HG02610 (cell line): ENCODE measurements at regions not wholly inside any gene's neighbourhood (a gene's known extent, or its start where the extent isn't known, plus 50 kb on each side); places are given as distances from the start of the nearest gene placed in this dataset.
"Not testable (repeated sequence)": the region's sequence is repeated elsewhere in the genome, so short reads cannot be mapped to it uniquely, and the experiment has no call there.

Experiments used
- ATAC-seq: cut with Tn5 transposase; IDR thresholded peaks from one replicate; pipeline ENCODE4 v1.9.1; 2021; ENCODE audit warnings: mild to moderate bottlenecking, moderate library complexity; ENCODE audit not compliant: unreplicated experiment

GRCh38 chr5:116892993-116893392 is 318.4 kb upstream of the SEMA6A start:
- ATAC-seq, result no peak

DNA sequence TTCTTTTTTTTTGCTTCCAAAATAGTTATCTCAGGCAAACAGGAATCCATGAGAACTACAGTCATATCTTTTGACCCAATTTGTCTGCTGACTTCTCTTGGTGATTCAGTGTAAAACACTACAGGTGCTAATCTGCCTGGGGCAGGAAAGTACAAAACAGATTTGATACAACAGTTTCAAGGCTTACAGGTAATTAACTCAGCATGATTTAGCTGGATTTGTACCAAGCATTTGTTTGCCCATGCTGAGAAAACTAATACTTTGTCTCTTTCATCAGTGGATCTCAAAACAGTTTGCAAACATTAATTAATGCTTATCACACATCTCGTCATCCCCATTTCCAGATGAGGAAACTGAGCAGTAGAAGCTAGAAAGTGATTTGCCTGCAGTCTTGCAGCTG is 312.5 kb upstream of the SEMA6A start:
- no peak for ATAC-seq

- ATAC-seq, result peak; percentile 51
These were observed 311.2 kb upstream of the SEMA6A start for GRCh38 chr5:116885825-116886224.

DNA sequence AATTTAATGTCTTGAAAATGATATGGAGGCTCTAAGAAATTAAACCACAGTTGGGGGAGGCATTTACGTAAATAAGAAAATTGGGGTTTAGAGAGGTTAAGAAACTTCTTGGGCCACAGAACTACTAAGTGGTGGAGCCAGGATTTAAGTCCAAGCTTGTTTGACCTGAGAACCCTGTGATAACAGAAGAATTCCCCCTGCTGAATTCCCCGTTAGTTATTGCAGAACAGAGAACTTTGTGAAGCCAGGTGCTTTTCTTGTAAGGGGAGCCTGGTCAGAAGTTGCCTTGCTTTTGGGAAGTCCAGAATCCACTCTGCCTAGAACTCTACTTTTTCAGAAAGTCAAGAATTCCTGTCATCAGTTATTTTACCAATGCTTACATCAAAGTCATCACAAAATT is 309.3 kb upstream of the SEMA6A start:
- ATAC-seq, result peak; percentile 70

- no peak for ATAC-seq
These were observed 307.4 kb upstream of the SEMA6A start for GRCh38 chr5:116881921-116882531.

DNA sequence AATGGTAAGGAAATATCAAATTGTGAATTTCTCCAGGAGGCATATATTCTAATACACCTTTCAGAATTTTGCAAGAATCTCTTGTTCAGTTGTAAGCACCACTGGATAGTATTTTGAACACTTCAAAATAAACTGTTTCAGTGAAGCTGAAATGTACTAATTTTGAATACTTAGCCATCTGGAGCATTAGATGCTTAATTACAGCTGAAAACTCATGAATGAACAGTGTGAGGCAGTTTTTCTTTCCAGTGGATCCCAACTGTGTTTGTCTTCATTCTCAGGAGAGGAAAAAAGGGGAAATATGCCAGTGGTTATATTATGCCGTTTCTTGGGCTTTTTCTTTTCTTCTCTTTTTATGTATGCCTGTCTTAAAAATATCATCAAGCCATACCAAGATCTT is 306.0 kb upstream of the SEMA6A start:
- ATAC-seq, result no peak

GRCh38 chr5:116880150-116880549 is 305.5 kb upstream of the SEMA6A start:
- ATAC-seq, result peak; percentile 59

- ATAC-seq, result no peak
These were observed 301.7 kb upstream of the SEMA6A start for GRCh38 chr5:116876240-116876840.

GRCh38 chr5:116872986-116873385 is 298.4 kb upstream of the SEMA6A start:
- no peak for ATAC-seq

DNA sequence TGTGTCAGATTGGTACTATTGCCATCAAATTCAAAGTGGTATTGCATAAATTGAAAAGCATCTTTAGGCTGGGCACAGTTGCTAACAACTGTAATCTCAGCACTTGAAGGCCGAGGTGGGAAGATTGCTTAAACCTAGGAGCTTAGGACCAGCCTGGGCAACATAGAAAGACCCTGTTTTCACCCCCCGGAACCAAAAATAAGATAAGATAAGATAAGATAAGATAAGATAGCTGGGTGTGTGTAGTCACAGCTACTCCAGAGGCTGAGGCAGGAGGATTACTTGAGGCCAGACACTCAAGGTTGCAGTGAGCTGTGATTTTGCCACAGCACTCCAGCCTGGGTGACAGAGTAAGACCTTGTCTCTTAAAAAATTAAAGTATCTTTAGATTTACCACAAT is 297.9 kb upstream of the SEMA6A start:
- ATAC-seq, result no peak

DNA sequence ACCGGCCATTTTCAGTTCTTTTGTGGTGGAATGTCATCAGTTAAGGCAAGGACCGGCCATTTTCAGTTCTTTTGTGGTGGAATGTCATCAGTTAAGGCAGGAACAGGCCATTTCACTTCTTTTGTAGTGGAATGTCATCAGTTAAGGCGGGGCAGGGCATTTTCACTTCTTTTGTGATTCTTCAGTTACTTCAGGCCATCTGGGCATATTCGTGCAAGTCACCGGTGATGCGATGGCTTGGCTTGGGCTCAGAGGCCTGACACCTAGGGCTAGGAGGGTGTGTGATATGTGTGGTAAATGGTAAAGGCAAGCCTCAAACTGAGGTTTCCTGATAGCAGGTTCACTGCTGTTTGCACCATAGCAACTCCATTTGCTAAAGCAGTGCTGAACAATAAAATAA is 293.2 kb upstream of the SEMA6A start:
- not testable (repeated sequence) for ATAC-seq

DNA sequence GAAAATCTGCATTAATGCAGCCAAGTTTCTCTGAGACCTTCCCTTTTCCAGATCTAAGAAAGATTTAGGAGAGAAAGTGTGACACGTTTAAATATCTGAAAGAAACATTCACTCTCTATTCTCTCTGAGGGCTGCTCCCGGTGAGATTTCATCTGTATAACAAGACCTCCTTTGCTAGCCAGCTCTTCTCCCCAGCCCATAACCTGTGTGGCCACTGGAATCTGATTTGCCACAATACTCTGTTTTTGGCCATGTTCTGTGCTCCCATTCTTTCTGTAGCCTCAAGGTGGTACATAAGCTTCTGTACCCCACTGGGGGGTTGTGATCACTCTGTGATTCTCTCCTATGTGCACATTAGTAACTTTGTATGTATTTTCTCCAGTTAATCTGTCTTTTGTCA is 291.0 kb upstream of the SEMA6A start:
- ATAC-seq, result no peak

DNA sequence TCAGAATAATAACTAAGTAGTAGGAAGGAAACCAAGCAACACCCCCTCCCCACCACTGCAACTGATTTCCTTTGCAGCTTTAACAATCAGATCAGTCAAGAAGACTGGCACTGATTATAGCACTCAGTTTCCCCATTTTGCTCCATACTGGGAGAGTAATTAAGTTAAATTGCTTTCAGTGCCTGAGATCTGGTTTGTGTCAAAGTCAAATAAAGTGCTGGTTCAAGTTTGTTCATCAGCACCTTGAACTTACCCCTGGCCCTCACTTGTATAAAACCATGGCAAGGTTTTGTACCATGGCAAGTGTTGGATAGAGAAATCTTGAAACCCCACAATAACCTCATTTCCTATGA is 290.2 kb upstream of the SEMA6A start:
- ATAC-seq, result no peak

GRCh38 chr5:116864157-116864837 is 289.7 kb upstream of the SEMA6A start:
- no peak for ATAC-seq

GRCh38 chr5:116862632-116863455 is 288.2 kb upstream of the SEMA6A start:
- ATAC-seq, result no peak

DNA sequence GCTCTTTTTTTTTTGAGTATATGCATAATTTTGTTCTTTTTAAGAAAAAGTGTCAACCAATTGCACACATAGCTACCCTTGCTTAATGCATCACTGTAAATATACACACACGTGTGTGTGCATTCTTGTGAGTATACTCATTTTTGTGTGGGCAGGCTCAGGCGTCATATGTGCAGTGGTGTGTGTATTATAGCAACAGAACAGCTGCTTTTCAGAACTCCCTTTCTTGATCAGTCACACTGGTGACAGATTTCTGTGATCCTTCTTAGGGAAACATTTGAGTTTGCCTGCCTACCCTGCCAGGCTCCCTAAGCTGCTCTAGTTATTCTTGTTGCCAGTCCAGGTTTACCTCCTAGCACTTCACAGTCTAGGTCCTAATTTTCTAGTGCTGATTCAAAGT is 287.0 kb upstream of the SEMA6A start:
- no peak for ATAC-seq

GRCh38 chr5:116861097-116861496 is 286.5 kb upstream of the SEMA6A start:
- no peak for ATAC-seq

GRCh38 chr5:116859666-116860320 is 285.2 kb upstream of the SEMA6A start:
- no peak for ATAC-seq

DNA sequence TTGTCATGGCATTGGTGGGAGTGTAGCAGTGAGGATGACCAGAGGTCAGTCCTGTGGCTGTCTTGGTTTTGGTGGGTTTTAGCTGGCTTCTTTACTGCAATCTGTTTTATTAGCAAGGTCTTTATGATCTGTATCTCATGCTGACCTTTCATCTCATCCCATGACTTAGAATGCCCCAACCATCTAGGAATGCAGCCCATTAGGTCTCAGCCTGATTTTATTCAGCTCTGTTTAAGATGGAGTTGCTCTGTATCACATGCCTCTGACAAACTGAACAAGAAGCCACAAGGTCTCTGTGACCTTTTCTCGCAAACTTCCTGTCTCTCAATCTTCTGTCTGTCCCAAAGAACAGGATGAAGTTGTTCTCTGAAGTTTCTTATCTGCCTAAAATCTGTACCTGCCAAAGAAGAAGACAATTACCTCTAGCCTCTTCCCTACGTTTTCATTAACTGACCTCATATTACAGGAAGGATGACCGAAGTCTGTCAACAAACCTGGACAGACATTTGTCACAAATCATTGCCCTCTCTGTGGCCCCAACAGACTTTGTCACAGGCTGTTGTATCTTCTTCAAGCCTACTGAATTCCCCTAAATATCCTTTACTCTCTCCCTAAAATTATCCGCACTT is 284.2 kb upstream of the SEMA6A start:
- no peak for ATAC-seq

DNA sequence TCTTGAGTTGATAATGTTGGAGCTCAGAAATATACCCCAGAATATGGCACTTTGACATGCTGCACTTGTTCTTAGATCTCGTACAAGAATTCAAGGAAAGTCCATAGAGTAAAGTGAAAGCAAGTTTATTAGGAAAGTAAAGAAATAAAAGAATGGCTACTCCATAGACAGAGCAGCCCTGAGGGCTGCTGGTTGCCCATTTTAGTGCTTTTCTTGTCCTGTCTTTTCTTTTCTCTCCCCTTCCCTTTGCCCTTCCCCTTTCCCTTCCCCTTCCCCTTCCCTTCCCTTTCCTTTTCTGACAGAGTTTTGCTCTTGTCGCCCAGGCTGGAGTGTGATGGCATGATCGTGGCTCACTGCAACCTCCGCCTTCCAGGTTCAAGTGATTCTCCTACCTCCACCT is 283.4 kb upstream of the SEMA6A start:
- not testable (repeated sequence) for ATAC-seq

DNA sequence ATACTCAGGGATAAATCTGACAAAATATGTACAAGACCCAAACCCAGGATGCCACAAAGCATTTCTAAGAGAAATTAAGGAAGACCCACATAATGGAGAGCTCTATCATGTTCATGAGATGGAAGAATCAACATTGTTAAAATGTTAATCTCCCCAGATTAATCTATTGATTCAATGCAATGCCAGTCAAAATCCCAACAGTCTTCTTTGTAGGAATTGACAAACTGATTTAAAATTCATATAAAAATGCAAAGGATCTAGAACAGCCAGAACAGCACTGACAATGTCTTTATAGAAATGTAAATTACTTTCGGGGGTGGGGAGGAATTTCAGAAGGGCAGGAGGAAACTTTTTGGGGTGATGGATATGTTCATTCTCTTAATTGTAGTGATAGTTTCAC is 281.6 kb upstream of the SEMA6A start:
- ATAC-seq, result no peak
